SK-N-SH (cell line): ENCODE measurements at regions not wholly inside any gene's neighbourhood (a gene's known extent, or its start where the extent isn't known, plus 50 kb on each side); places are given as distances from the start of the nearest gene placed in this dataset.

Source experiments
- EP300 ChIP-seq, 2 experiments: IDR thresholded peaks; 2 replicates each; pipeline versions ENCODE4 v1.4.0 to v1.6.1; 2012; ENCODE audit warnings: borderline replicate concordance in 1 of 2, low read depth in 1 of 2, low read length in 1 of 2
- JUND ChIP-seq: IDR thresholded peaks from 2 replicates; pipeline ENCODE4 v1.4.0; 2012
- MAX ChIP-seq: IDR thresholded peaks from 2 replicates; pipeline ENCODE4 v1.4.0; 2012; ENCODE audit warnings: low read depth
- NRF1 ChIP-seq: IDR thresholded peaks from 2 replicates; pipeline ENCODE4 v1.6.1; 2012; ENCODE audit warnings: low read depth, mild to moderate bottlenecking, low read length
- ZBTB33 ChIP-seq: IDR thresholded peaks from 2 replicates; pipeline ENCODE4 v1.4.0; 2012; ENCODE audit warnings: low read depth, borderline replicate concordance

GRCh38 chr6:4478098-4478497 lies 298.1 kb upstream of the CDYL start:
- TF ChIP-seq EP300 (IDR thresholded peaks at IDR 0.05; ENCODE audit: borderline replicate concordance in 1 of 2, low read depth in 1 of 2, low read length in 1 of 2) (no peak), JUND (no peak), ZBTB33 (no peak), NRF1 (no peak), MAX (no peak)
